ENCODE measurements at regions not wholly inside any gene's neighbourhood (a gene's known extent, or its start where the extent isn't known, plus 50 kb on each side); places are given as distances from the start of the nearest gene placed in this dataset.

DNA sequence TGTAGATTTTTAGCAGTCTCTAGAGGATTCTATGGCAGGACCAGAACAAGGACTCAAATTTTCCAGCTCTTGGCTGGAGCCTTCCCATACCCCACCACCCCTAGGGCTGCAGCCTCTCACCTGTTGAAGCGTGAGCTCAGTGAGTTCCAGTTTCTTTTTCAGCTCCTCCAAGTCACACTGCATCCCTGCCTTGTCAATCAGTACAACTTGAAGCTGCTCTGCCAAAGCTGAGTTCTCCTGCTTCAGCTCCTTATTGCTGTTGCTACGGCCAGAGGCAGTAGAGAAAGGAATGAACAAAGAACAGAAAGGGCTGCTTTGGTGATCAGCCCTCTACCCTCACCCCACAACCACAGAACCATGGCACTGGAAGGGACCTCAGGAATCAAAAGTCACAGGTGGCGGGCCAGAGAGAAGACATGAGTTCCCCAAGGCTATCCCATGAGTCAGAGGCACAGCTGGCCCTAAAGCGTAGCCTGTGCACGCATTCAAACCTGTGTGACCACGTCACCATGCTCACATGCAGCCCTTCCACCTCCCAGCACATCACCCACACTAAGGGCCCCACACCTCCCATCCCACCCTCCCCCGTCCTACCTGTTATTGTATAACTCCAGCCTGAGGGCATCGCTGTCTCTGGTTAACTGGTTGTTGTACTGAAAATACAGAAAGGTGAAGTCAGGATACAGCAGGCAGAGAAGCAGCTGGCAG is 83.3 kb upstream of the C2CD4B start:
- TF ChIP-seq, protein P1, sequence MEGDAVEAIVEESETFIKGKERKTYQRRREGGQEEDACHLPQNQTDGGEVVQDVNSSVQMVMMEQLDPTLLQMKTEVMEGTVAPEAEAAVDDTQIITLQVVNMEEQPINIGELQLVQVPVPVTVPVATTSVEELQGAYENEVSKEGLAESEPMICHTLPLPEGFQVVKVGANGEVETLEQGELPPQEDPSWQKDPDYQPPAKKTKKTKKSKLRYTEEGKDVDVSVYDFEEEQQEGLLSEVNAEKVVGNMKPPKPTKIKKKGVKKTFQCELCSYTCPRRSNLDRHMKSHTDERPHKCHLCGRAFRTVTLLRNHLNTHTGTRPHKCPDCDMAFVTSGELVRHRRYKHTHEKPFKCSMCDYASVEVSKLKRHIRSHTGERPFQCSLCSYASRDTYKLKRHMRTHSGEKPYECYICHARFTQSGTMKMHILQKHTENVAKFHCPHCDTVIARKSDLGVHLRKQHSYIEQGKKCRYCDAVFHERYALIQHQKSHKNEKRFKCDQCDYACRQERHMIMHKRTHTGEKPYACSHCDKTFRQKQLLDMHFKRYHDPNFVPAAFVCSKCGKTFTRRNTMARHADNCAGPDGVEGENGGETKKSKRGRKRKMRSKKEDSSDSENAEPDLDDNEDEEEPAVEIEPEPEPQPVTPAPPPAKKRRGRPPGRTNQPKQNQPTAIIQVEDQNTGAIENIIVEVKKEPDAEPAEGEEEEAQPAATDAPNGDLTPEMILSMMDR (IDR thresholded peaks at IDR 0.05): no peak
- TF ChIP-seq EP300 (IDR thresholded peaks at IDR 0.05) (no peak), POLR2A (IDR thresholded peaks at IDR 0.05) (no peak)
